ENCODE measurements at regions not wholly inside any gene's neighbourhood (a gene's known extent, or its start where the extent isn't known, plus 50 kb on each side); places are given as distances from the start of the nearest gene placed in this dataset.

- Histone ChIP-seq H3K9me3 (ENCODE audit: control insufficient read depth in 2 of 2, insufficient read depth in 1 of 2, low read depth in 1 of 2, low read length in 1 of 2) (no peaks in the 10 kb centered on the region), H3K27me3 (ENCODE audit: control insufficient read depth in 3 of 3, insufficient read depth in 3 of 3, low read length in 3 of 3) (peaks cover 0 to 4% (median 2%) of the 10 kb centered on the region in 3 donors), H3K4me3 (ENCODE audit: low read depth in 1 of 3, low read length in 3 of 3) (no peak overlapping the region), H3K27ac (ENCODE audit: low read depth in 1 of 3, low read length in 2 of 3) (no peak overlapping the region), H3K4me1 (ENCODE audit: control insufficient read depth in 3 of 3, insufficient read depth in 2 of 3, low read depth in 1 of 3, low read length in 2 of 3) (no peaks in the 10 kb centered on the region), H3K36me3 (ENCODE audit: control insufficient read depth in 3 of 3, insufficient read depth in 2 of 3, low read depth in 1 of 3, low read length in 3 of 3) (no peaks in the 10 kb centered on the region)
- DNase-seq (no peak), FAIRE-seq (no peak)
- WGBS, 3 donors, result 11 to 43% (median 29%) methylated on average over 7 of the region's 7 CpGs
Measured at GRCh38 chr15:96593735-96594134, 263.2 kb downstream of the NR2F2 start.

GRCh38 chr15:96595951-96596350 is 265.5 kb downstream of the NR2F2 start:
- Histone ChIP-seq H3K4me3 (ENCODE audit: low read depth in 1 of 3, low read length in 3 of 3) (no peak overlapping the region), H3K36me3 (ENCODE audit: control insufficient read depth in 3 of 3, insufficient read depth in 2 of 3, low read depth in 1 of 3, low read length in 3 of 3) (no peaks in the 10 kb centered on the region), H3K4me1 (ENCODE audit: control insufficient read depth in 3 of 3, insufficient read depth in 2 of 3, low read depth in 1 of 3, low read length in 2 of 3) (no peaks in the 10 kb centered on the region), H3K27ac (ENCODE audit: low read depth in 1 of 3, low read length in 2 of 3) (no peak overlapping the region), H3K27me3 (ENCODE audit: control insufficient read depth in 3 of 3, insufficient read depth in 3 of 3, low read length in 3 of 3) (peaks cover 0 to under 1% (median 0%) of the 10 kb centered on the region in 3 donors), H3K9me3 (ENCODE audit: control insufficient read depth in 2 of 2, insufficient read depth in 1 of 2, low read depth in 1 of 2, low read length in 1 of 2) (no peaks in the 10 kb centered on the region)
- DNase-seq (no peak), FAIRE-seq (no peak)
- 44 to 68% (median 45%) methylated on average over 3 of the region's 3 CpGs for WGBS, 3 donors

- no peak overlapping the region for H3K4me3 ChIP-seq (ENCODE audit: low read depth in 1 of 3, low read length in 3 of 3)
- H3K27me3 ChIP-seq (ENCODE audit: control insufficient read depth in 3 of 3, insufficient read depth in 3 of 3, low read length in 3 of 3), result no peaks in the 10 kb centered on the region
- DNase-seq (no peak), FAIRE-seq (no peak)
- H3K36me3 ChIP-seq (ENCODE audit: control insufficient read depth in 3 of 3, insufficient read depth in 2 of 3, low read depth in 1 of 3, low read length in 3 of 3), result no peaks in the 10 kb centered on the region
- H3K9me3 ChIP-seq (ENCODE audit: control insufficient read depth in 2 of 2, insufficient read depth in 1 of 2, low read depth in 1 of 2, low read length in 1 of 2), result no peaks in the 10 kb centered on the region
- H3K27ac ChIP-seq (ENCODE audit: low read depth in 1 of 3, low read length in 2 of 3), result no peak overlapping the region
- 79 to 82% (median 81%) methylated on average over 5 of the region's 5 CpGs for WGBS, 3 donors
- no peaks in the 10 kb centered on the region for H3K4me1 ChIP-seq (ENCODE audit: control insufficient read depth in 3 of 3, insufficient read depth in 2 of 3, low read depth in 1 of 3, low read length in 2 of 3)
Measured at GRCh38 chr15:96598514-96598913, 268.0 kb downstream of the NR2F2 start.

GRCh38 chr15:96599268-96599667 is 268.8 kb downstream of the NR2F2 start:
- Histone ChIP-seq H3K9me3 (ENCODE audit: control insufficient read depth in 2 of 2, insufficient read depth in 1 of 2, low read depth in 1 of 2, low read length in 1 of 2) (no peaks in the 10 kb centered on the region), H3K4me1 (ENCODE audit: control insufficient read depth in 3 of 3, insufficient read depth in 2 of 3, low read depth in 1 of 3, low read length in 2 of 3) (no peaks in the 10 kb centered on the region), H3K4me3 (ENCODE audit: low read depth in 1 of 3, low read length in 3 of 3) (no peak overlapping the region), H3K27me3 (ENCODE audit: control insufficient read depth in 3 of 3, insufficient read depth in 3 of 3, low read length in 3 of 3) (no peaks in the 10 kb centered on the region), H3K27ac (ENCODE audit: low read depth in 1 of 3, low read length in 2 of 3) (no peak overlapping the region), H3K36me3 (ENCODE audit: control insufficient read depth in 3 of 3, insufficient read depth in 2 of 3, low read depth in 1 of 3, low read length in 3 of 3) (no peaks in the 10 kb centered on the region)
- DNase-seq (no peak), FAIRE-seq (no peak)
- WGBS, 3 donors, result 74 to 86% (median 86%) methylated on average over 3 of the region's 3 CpGs

GRCh38 chr15:96600350-96600749 is 269.9 kb downstream of the NR2F2 start:
- Histone ChIP-seq H3K27me3 (ENCODE audit: control insufficient read depth in 3 of 3, insufficient read depth in 3 of 3, low read length in 3 of 3) (no peaks in the 10 kb centered on the region), H3K27ac (ENCODE audit: low read depth in 1 of 3, low read length in 2 of 3) (no peak overlapping the region), H3K36me3 (ENCODE audit: control insufficient read depth in 3 of 3, insufficient read depth in 2 of 3, low read depth in 1 of 3, low read length in 3 of 3) (no peaks in the 10 kb centered on the region), H3K4me1 (ENCODE audit: control insufficient read depth in 3 of 3, insufficient read depth in 2 of 3, low read depth in 1 of 3, low read length in 2 of 3) (no peaks in the 10 kb centered on the region), H3K4me3 (ENCODE audit: low read depth in 1 of 3, low read length in 3 of 3) (no peak overlapping the region), H3K9me3 (ENCODE audit: control insufficient read depth in 2 of 2, insufficient read depth in 1 of 2, low read depth in 1 of 2, low read length in 1 of 2) (no peaks in the 10 kb centered on the region)
- FAIRE-seq (no peak), DNase-seq (no peak)
- WGBS, 3 donors, result 81 to 92% (median 82%) methylated on average over 4 of the region's 4 CpGs

- Histone ChIP-seq H3K4me3 (ENCODE audit: low read depth in 1 of 3, low read length in 3 of 3) (no peak overlapping the region), H3K27me3 (ENCODE audit: control insufficient read depth in 3 of 3, insufficient read depth in 3 of 3, low read length in 3 of 3) (no peaks in the 10 kb centered on the region), H3K27ac (ENCODE audit: low read depth in 1 of 3, low read length in 2 of 3) (no peak overlapping the region), H3K36me3 (ENCODE audit: control insufficient read depth in 3 of 3, insufficient read depth in 2 of 3, low read depth in 1 of 3, low read length in 3 of 3) (no peaks in the 10 kb centered on the region), H3K4me1 (ENCODE audit: control insufficient read depth in 3 of 3, insufficient read depth in 2 of 3, low read depth in 1 of 3, low read length in 2 of 3) (no peaks in the 10 kb centered on the region), H3K9me3 (ENCODE audit: control insufficient read depth in 2 of 2, insufficient read depth in 1 of 2, low read depth in 1 of 2, low read length in 1 of 2) (no peaks in the 10 kb centered on the region)
- WGBS, 3 donors, result 77 to 79% (median 78%) methylated on average over 6 of the region's 6 CpGs
- DNase-seq (no peak), FAIRE-seq (no peak)
Measured at GRCh38 chr15:96606617-96607016, 276.1 kb downstream of the NR2F2 start.

GRCh38 chr15:96610757-96611156 is 280.3 kb downstream of the NR2F2 start:
- FAIRE-seq, result no peak
- 67 to 75% (median 71%) methylated on average over 3 of the region's 3 CpGs for WGBS, 3 donors

GRCh38 chr15:96612917-96613316 is 282.4 kb downstream of the NR2F2 start:
- Histone ChIP-seq H3K36me3 (ENCODE audit: control insufficient read depth in 3 of 3, insufficient read depth in 2 of 3, low read depth in 1 of 3, low read length in 3 of 3) (no peaks in the 10 kb centered on the region), H3K4me3 (ENCODE audit: low read depth in 1 of 3, low read length in 3 of 3) (no peak overlapping the region), H3K9me3 (ENCODE audit: control insufficient read depth in 2 of 2, insufficient read depth in 1 of 2, low read depth in 1 of 2, low read length in 1 of 2) (peaks cover 0 to 4% of the 10 kb centered on the region in 2 donors), H3K4me1 (ENCODE audit: control insufficient read depth in 3 of 3, insufficient read depth in 2 of 3, low read depth in 1 of 3, low read length in 2 of 3) (no peaks in the 10 kb centered on the region), H3K27me3 (ENCODE audit: control insufficient read depth in 3 of 3, insufficient read depth in 3 of 3, low read length in 3 of 3) (no peaks in the 10 kb centered on the region), H3K27ac (ENCODE audit: low read depth in 1 of 3, low read length in 2 of 3) (no peak overlapping the region)
- no peak for FAIRE-seq
- WGBS, 3 donors, result 34 to 73% (median 41%) methylated on average over 1 of the region's 1 CpG
- DNase-seq, result no peak

More at GRCh38 chr15:96610757-96611156, 280.3 kb downstream of the NR2F2 start:
- no peaks in the 10 kb centered on the region for H3K4me1 ChIP-seq (ENCODE audit: control insufficient read depth in 3 of 3, insufficient read depth in 2 of 3, low read depth in 1 of 3, low read length in 2 of 3)
- no peaks in the 10 kb centered on the region for H3K36me3 ChIP-seq (ENCODE audit: control insufficient read depth in 3 of 3, insufficient read depth in 2 of 3, low read depth in 1 of 3, low read length in 3 of 3)
- H3K4me3 ChIP-seq (ENCODE audit: low read depth in 1 of 3, low read length in 3 of 3), result no peak overlapping the region
- no peak for DNase-seq
- no peaks in the 10 kb centered on the region for H3K27me3 ChIP-seq (ENCODE audit: control insufficient read depth in 3 of 3, insufficient read depth in 3 of 3, low read length in 3 of 3)
- H3K27ac ChIP-seq (ENCODE audit: low read depth in 1 of 3, low read length in 2 of 3), result no peak overlapping the region
- peaks cover 0 to 4% of the 10 kb centered on the region in 2 donors for H3K9me3 ChIP-seq (ENCODE audit: control insufficient read depth in 2 of 2, insufficient read depth in 1 of 2, low read depth in 1 of 2, low read length in 1 of 2)

GRCh38 chr15:96619174-96619573 is 288.7 kb downstream of the NR2F2 start:
- FAIRE-seq, result no peak

More at GRCh38 chr15:96619174-96619573, 288.7 kb downstream of the NR2F2 start:
- H3K4me3 ChIP-seq (ENCODE audit: low read depth in 1 of 3, low read length in 3 of 3), result no peak overlapping the region
- DNase-seq, result no peak
- H3K27me3 ChIP-seq (ENCODE audit: control insufficient read depth in 3 of 3, insufficient read depth in 3 of 3, low read length in 3 of 3), result no peaks in the 10 kb centered on the region
- no peaks in the 10 kb centered on the region for H3K36me3 ChIP-seq (ENCODE audit: control insufficient read depth in 3 of 3, insufficient read depth in 2 of 3, low read depth in 1 of 3, low read length in 3 of 3)
- peaks cover 0 to 3% of the 10 kb centered on the region in 2 donors for H3K9me3 ChIP-seq (ENCODE audit: control insufficient read depth in 2 of 2, insufficient read depth in 1 of 2, low read depth in 1 of 2, low read length in 1 of 2)
- 46 to 58% (median 46%) methylated on average over 6 of the region's 6 CpGs for WGBS, 3 donors
- H3K4me1 ChIP-seq (ENCODE audit: control insufficient read depth in 3 of 3, insufficient read depth in 2 of 3, low read depth in 1 of 3, low read length in 2 of 3), result no peaks in the 10 kb centered on the region
- no peak overlapping the region for H3K27ac ChIP-seq (ENCODE audit: low read depth in 1 of 3, low read length in 2 of 3)

Measured in small intestine (tissue), 7 donors.